ENCODE measurements at regions not wholly inside any gene's neighbourhood (a gene's known extent, or its start where the extent isn't known, plus 50 kb on each side); places are given as distances from the start of the nearest gene placed in this dataset.

GRCh38 chrX:107374831-107375230 is 74.6 kb upstream of the FRMPD3 start:
- TF ChIP-seq CTCF (conservative IDR thresholded peaks at IDR 0.05; ENCODE audit: low read depth, low read length) (no peak), EZH2phosphoT487 (IDR thresholded peaks at IDR 0.05; ENCODE audit: borderline replicate concordance, low read length) (no peak)
